ENCODE measurements at regions not wholly inside any gene's neighbourhood (a gene's known extent, or its start where the extent isn't known, plus 50 kb on each side); places are given as distances from the start of the nearest gene placed in this dataset.

- no peak for TF ChIP-seq CTCF (IDR thresholded peaks at IDR 0.05)
- no peak for TF ChIP-seq POLR2A (IDR thresholded peaks at IDR 0.05)
- no peak for TF ChIP-seq POLR2AphosphoS5 (IDR thresholded peaks at IDR 0.05; ENCODE audit: insufficient read depth in 1 of 2, low read depth in 1 of 2)
- no peaks in the 10 kb centered on the region for H3K4me1 ChIP-seq
These were observed 111.6 kb downstream of the TENT5A start for GRCh38 chr6:81640891-81641290.

GRCh38 chr6:81640126-81640525, 112.4 kb downstream of the TENT5A start:
- TF ChIP-seq CTCF (IDR thresholded peaks at IDR 0.05): no peak
- TF ChIP-seq POLR2A (IDR thresholded peaks at IDR 0.05): no peak
- no peak for TF ChIP-seq POLR2AphosphoS5 (IDR thresholded peaks at IDR 0.05; ENCODE audit: insufficient read depth in 1 of 2, low read depth in 1 of 2)
- intact Hi-C loops (cut with DNase I): no loop called here
- Histone ChIP-seq H3K27me3 (no peaks in the 10 kb centered on the region), H3K36me3 (no peaks in the 10 kb centered on the region), H3K4me3 (no peak overlapping the region), H3K27ac (no peak overlapping the region), H3K9me3 (no peaks in the 10 kb centered on the region), H3K4me1 (no peaks in the 10 kb centered on the region)
- DNase-seq (ENCODE audit: extremely low spot score in 2 of 2): no peak

More at GRCh38 chr6:81640891-81641290, 111.6 kb downstream of the TENT5A start:
- intact Hi-C loops (cut with DNase I): no loop called here
- H3K9me3 ChIP-seq: no peaks in the 10 kb centered on the region
- DNase-seq (ENCODE audit: extremely low spot score in 2 of 2): no peak
- no peaks in the 10 kb centered on the region for H3K27me3 ChIP-seq
- no peak overlapping the region for H3K4me3 ChIP-seq
- no peak overlapping the region for H3K27ac ChIP-seq
- no peaks in the 10 kb centered on the region for H3K36me3 ChIP-seq

GRCh38 chr6:81638366-81638765, 114.1 kb downstream of the TENT5A start:
- no peak overlapping the region for H3K4me3 ChIP-seq
- H3K27me3 ChIP-seq: no peaks in the 10 kb centered on the region
- no peak for DNase-seq (ENCODE audit: extremely low spot score in 2 of 2)
- no peaks in the 10 kb centered on the region for H3K36me3 ChIP-seq
- no peaks in the 10 kb centered on the region for H3K9me3 ChIP-seq
- TF ChIP-seq POLR2A (IDR thresholded peaks at IDR 0.05) (no peak), POLR2AphosphoS5 (IDR thresholded peaks at IDR 0.05; ENCODE audit: insufficient read depth in 1 of 2, low read depth in 1 of 2) (no peak), CTCF (IDR thresholded peaks at IDR 0.05) (no peak)
- intact Hi-C loops (cut with DNase I): no loop called here
- no peaks in the 10 kb centered on the region for H3K4me1 ChIP-seq
- no peak overlapping the region for H3K27ac ChIP-seq

GRCh38 chr6:81636930-81637568, 115.4 kb downstream of the TENT5A start:
- H3K4me3 ChIP-seq: no peak overlapping the region
- no peak overlapping the region for H3K27ac ChIP-seq
- no peaks in the 10 kb centered on the region for H3K36me3 ChIP-seq
- no peak for DNase-seq (ENCODE audit: extremely low spot score in 2 of 2)
- intact Hi-C loops (cut with DNase I): no loop called here
- TF ChIP-seq POLR2AphosphoS5 (IDR thresholded peaks at IDR 0.05; ENCODE audit: insufficient read depth in 1 of 2, low read depth in 1 of 2) (no peak), POLR2A (IDR thresholded peaks at IDR 0.05) (no peak), CTCF (IDR thresholded peaks at IDR 0.05) (no peak)
- no peaks in the 10 kb centered on the region for H3K4me1 ChIP-seq
- no peaks in the 10 kb centered on the region for H3K9me3 ChIP-seq
- no peaks in the 10 kb centered on the region for H3K27me3 ChIP-seq

- intact Hi-C loops (cut with DNase I): no loop called here
- H3K4me1 ChIP-seq: no peaks in the 10 kb centered on the region
These were observed 118.2 kb downstream of the TENT5A start for GRCh38 chr6:81634155-81634880.

More at GRCh38 chr6:81634155-81634880, 118.2 kb downstream of the TENT5A start:
- DNase-seq (ENCODE audit: extremely low spot score in 2 of 2): no peak
- no peaks in the 10 kb centered on the region for H3K9me3 ChIP-seq
- no peaks in the 10 kb centered on the region for H3K27me3 ChIP-seq
- no peaks in the 10 kb centered on the region for H3K36me3 ChIP-seq
- H3K27ac ChIP-seq: no peak overlapping the region
- H3K4me3 ChIP-seq: no peak overlapping the region
- no peak for TF ChIP-seq POLR2AphosphoS5 (IDR thresholded peaks at IDR 0.05; ENCODE audit: insufficient read depth in 1 of 2, low read depth in 1 of 2)
- TF ChIP-seq CTCF (IDR thresholded peaks at IDR 0.05): no peak
- TF ChIP-seq POLR2A (IDR thresholded peaks at IDR 0.05): no peak
